PC-3 (cell line): ENCODE measurements at regions not wholly inside any gene's neighbourhood (a gene's known extent, or its start where the extent isn't known, plus 50 kb on each side); places are given as distances from the start of the nearest gene placed in this dataset.

Experiments
- ATAC-seq: fragments of 200-7000 bp; cut with Tn5 transposase; 2 replicates; pipeline ENCODE4 v1.9.1; 2020; ENCODE audit warnings: mild to moderate bottlenecking, moderate library complexity
- BruUV-seq: library from RNA; stranded (reverse); fragments of 400-500 nt; replicated peaks from 2 replicates; lab custom pipeline; 2021; lab: Mats Ljungman, UMichigan
- CTCF ChIA-PET: fragments of 300-600 bp; sonication (Branson Sonifier 250); formaldehyde crosslinking; loops from one replicate; lab custom pipeline; 2022; ENCODE audit warnings: antibody characterized with exemption; lab: Charles Lee
- POLR2A ChIA-PET: fragments of 300-600 bp; sonication (Branson Sonifier 250); formaldehyde crosslinking; loops from one replicate; lab custom pipeline; 2022; ENCODE audit warnings: antibody characterized with exemption; ENCODE audit not compliant: unreplicated experiment; lab: Charles Lee
- DNase-seq: peaks from one replicate; pipeline ENCODE4 v3.0.0-alpha.2; 2015
- H2AFZ ChIP-seq: fragments of 300-600 bp; sonication (generic); 2 replicates; pipeline ENCODE4 v1.6.0; 2016; ENCODE audit warnings: antibody characterized with exemption, low read length
- H3F3A ChIP-seq: fragments of 300-600 bp; sonication (generic); one replicate; pipeline ENCODE4 v1.6.0; 2017; ENCODE audit warnings: antibody characterized with exemption, low read length, control low read depth, mild to moderate bottlenecking; ENCODE audit not compliant: unreplicated experiment
- H3K27ac ChIP-seq: fragments of 300-600 bp; sonication (generic); 2 replicates; pipeline ENCODE4 v1.5.1; 2016; ENCODE audit warnings: mild to moderate bottlenecking, low read length
- H3K27me3 ChIP-seq: fragments of 300-600 bp; sonication (generic); 2 replicates; pipeline ENCODE4 v1.6.1; 2016; ENCODE audit warnings: low read length, mixed read lengths
- H3K36me3 ChIP-seq: fragments of 300-600 bp; sonication (generic); 2 replicates; pipeline ENCODE4 v1.6.1; 2016; ENCODE audit warnings: low read depth, mixed run types, low read length, mixed read lengths
- H3K4me1 ChIP-seq: fragments of 300-600 bp; sonication (generic); 2 replicates; pipeline ENCODE4 v1.5.1; 2016; ENCODE audit warnings: low read length; ENCODE audit not compliant: insufficient read depth
- H3K4me2 ChIP-seq: fragments of 300-600 bp; sonication (generic); 2 replicates; pipeline ENCODE4 v1.6.0; 2016; ENCODE audit warnings: low read length
- H3K4me3 ChIP-seq: fragments of 300-600 bp; sonication (generic); 2 replicates; pipeline ENCODE4 v1.5.1; 2016; ENCODE audit warnings: mild to moderate bottlenecking, low read length, mixed read lengths
- H3K79me2 ChIP-seq: fragments of 300-600 bp; sonication (generic); 2 replicates; pipeline ENCODE4 v1.6.1; 2017; ENCODE audit warnings: low read length, mixed read lengths
- H3K9ac ChIP-seq: fragments of 300-600 bp; sonication (generic); 2 replicates; pipeline ENCODE4 v1.6.0; 2016; ENCODE audit warnings: mild to moderate bottlenecking, low read length
- H3K9me2 ChIP-seq: fragments of 300-600 bp; sonication (generic); replicated peaks from 2 replicates; pipeline ENCODE4 v1.6.1; 2016; ENCODE audit warnings: mixed run types, low read length, mixed read lengths
- H3K9me3 ChIP-seq: fragments of 300-600 bp; sonication (generic); 2 replicates; pipeline ENCODE4 v1.6.1; 2016; ENCODE audit warnings: low read length, mixed read lengths
- H4K20me1 ChIP-seq: fragments of 300-600 bp; sonication (generic); 2 replicates; pipeline ENCODE4 v1.6.1; 2016; ENCODE audit warnings: low read length, mixed read lengths
- EZH2 ChIP-seq: fragments of 300-600 bp; sonication (generic); IDR thresholded peaks from one replicate; pipeline ENCODE4 v1.6.1; 2017; ENCODE audit warnings: antibody characterized with exemption, mild to moderate bottlenecking, low read length; ENCODE audit not compliant: unreplicated experiment
- EZH2phosphoT487 ChIP-seq: fragments of 300-600 bp; sonication (generic); IDR thresholded peaks from 2 replicates; pipeline ENCODE4 v1.6.1; 2018; ENCODE audit warnings: mild to moderate bottlenecking, antibody characterized with exemption, low read length, borderline replicate concordance
- intact Hi-C: fragments of 100-400 bp; cut with micrococcal nuclease; formaldehyde crosslinking; loops from 2 replicates; pipeline ENCODE4 v1.9.0; 2023
- TF ChIP-seq, protein P1 (sequence below): fragments of 300-600 bp; sonication (generic); conservative IDR thresholded peaks from 2 replicates; pipeline ENCODE4 v1.5.1; 2017; ENCODE audit warnings: antibody characterized with exemption, low read depth, mild to moderate bottlenecking, low read length

DNA sequence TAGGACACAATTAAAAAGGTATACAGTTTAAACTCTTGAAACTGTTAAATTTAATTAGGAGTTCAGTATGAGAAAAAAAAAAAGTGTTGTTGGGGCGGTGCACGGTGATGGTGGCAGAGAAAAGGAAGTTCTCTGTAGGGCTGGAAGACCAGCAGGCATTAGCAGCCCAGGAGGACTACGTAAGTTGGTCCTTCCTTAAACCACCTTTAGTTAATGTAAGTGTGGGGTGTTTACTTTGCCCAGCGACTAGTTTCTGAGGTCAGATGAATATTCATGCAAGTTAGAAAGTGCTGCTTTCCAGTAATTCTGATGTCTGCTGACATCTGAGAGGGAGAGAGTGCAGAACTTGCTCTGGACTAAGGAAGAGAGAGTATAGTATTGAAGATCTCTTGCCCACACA is 54.9 kb downstream of the NKX2-1 start:
- no peak for ATAC-seq
- Histone ChIP-seq H2AFZ (no peak overlapping the region), H3F3A (no peaks in the 10 kb centered on the region), H3K79me2 (no peaks in the 10 kb centered on the region), H3K27me3 (peaks cover 89% of the 10 kb centered on the region), H3K4me2 (no peak overlapping the region), H3K36me3 (no peaks in the 10 kb centered on the region), H3K9ac (no peak overlapping the region), H3K4me3 (no peak overlapping the region), H3K9me3 (no peaks in the 10 kb centered on the region), H3K9me2 (no peaks in the 10 kb centered on the region), H3K27ac (no peak overlapping the region), H4K20me1 (no peaks in the 10 kb centered on the region), H3K4me1 (no peaks in the 10 kb centered on the region)
- intact Hi-C loops = no loop called here
- no TSS peak for BruUV-seq
- ChIA-PET CTCF (no interaction called here), POLR2A (no interaction called here)
- no peak for TF ChIP-seq EZH2phosphoT487
- TF ChIP-seq EZH2 = no peak
- TF ChIP-seq, protein P1, sequence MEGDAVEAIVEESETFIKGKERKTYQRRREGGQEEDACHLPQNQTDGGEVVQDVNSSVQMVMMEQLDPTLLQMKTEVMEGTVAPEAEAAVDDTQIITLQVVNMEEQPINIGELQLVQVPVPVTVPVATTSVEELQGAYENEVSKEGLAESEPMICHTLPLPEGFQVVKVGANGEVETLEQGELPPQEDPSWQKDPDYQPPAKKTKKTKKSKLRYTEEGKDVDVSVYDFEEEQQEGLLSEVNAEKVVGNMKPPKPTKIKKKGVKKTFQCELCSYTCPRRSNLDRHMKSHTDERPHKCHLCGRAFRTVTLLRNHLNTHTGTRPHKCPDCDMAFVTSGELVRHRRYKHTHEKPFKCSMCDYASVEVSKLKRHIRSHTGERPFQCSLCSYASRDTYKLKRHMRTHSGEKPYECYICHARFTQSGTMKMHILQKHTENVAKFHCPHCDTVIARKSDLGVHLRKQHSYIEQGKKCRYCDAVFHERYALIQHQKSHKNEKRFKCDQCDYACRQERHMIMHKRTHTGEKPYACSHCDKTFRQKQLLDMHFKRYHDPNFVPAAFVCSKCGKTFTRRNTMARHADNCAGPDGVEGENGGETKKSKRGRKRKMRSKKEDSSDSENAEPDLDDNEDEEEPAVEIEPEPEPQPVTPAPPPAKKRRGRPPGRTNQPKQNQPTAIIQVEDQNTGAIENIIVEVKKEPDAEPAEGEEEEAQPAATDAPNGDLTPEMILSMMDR = no peak
- DNase-seq = no peak

DNA sequence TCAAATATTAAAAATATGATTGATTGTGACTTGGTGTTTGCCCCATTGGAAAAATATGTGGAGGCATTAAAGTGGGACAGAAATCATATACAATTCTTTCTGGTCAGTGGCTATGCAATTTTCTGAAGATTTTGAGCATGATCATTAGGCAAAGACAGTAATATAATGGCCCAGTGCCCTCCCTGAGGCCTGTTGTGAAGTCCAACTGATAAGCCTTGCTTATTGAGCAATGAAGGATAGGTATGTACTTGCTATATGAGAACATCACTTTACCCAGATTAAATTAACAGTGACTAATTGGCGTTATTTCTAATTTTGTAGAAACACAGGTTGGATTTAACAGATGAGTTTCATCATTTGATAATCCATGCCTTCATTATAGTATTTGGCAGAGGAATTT is 57.1 kb downstream of the NKX2-1 start:
- Histone ChIP-seq H3K4me2 (no peak overlapping the region), H3K9me2 (no peaks in the 10 kb centered on the region), H3K27me3 (peaks cover 76% of the 10 kb centered on the region), H3K9me3 (no peaks in the 10 kb centered on the region), H4K20me1 (no peaks in the 10 kb centered on the region), H3K27ac (no peak overlapping the region), H3K4me3 (no peak overlapping the region), H3K9ac (no peak overlapping the region), H3K36me3 (no peaks in the 10 kb centered on the region), H3K4me1 (no peaks in the 10 kb centered on the region), H3K79me2 (no peaks in the 10 kb centered on the region), H3F3A (no peaks in the 10 kb centered on the region), H2AFZ (no peak overlapping the region)
- no TSS peak for BruUV-seq
- DNase-seq (no peak), ATAC-seq (no peak)
- intact Hi-C loops = no loop called here
- CTCF ChIA-PET = no interaction called here
- TF ChIP-seq EZH2phosphoT487 (no peak), EZH2 (no peak)
- TF ChIP-seq, protein P1 = no peak
- POLR2A ChIA-PET = no interaction called here

DNA sequence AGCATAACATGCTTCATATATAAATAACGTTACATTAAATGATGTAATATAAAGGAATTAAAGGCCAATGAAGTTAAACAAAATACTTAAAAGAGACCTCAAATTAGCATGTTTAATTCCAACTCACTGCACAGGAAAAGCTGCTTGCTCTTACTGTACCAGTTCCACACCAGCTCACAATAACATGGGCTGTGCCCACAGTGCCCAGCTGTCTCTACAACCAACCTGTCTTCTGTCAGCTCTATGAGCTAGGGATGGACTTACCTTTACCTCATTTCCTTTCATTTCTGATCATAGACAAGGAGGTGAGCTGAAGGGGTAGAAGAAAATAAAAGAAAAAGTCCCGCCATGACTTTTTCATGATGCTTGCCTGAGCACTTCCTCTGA is 64.8 kb downstream of the NKX2-1 start:
- no peaks in the 10 kb centered on the region for H4K20me1 ChIP-seq

More for the DNA sequence above, 64.8 kb downstream of the NKX2-1 start:
- TF ChIP-seq EZH2 (no peak), EZH2phosphoT487 (no peak)
- TF ChIP-seq, protein P1 = no peak
- CTCF ChIA-PET = no interaction called here
- POLR2A ChIA-PET = no interaction called here
- Histone ChIP-seq H3K27ac (no peak overlapping the region), H3F3A (no peaks in the 10 kb centered on the region), H3K79me2 (no peaks in the 10 kb centered on the region), H3K4me1 (no peaks in the 10 kb centered on the region), H3K4me2 (no peak overlapping the region), H3K4me3 (no peak overlapping the region), H2AFZ (no peak overlapping the region), H3K9me2 (no peaks in the 10 kb centered on the region), H3K27me3 (peaks cover 41% of the 10 kb centered on the region), H3K36me3 (no peaks in the 10 kb centered on the region), H3K9me3 (no peaks in the 10 kb centered on the region), H3K9ac (no peak overlapping the region)
- DNase-seq = no peak
- intact Hi-C loops = no loop called here
- BruUV-seq = no TSS peak
- no peak for ATAC-seq
